Stimulated activated CD4-positive, alpha-beta T cell treated with anti-CD3 and anti-CD28 coated beads, Interleukin-2, amount 100 ng/mL, for 24 hours (primary cell): ENCODE measurements at regions not wholly inside any gene's neighbourhood (a gene's known extent, or its start where the extent isn't known, plus 50 kb on each side); places are given as distances from the start of the nearest gene placed in this dataset.

Experiments
- DNase-seq, 2 donors: peaks; one replicate each; pipeline ENCODE4 v3.0.0-alpha.2; 2020

- no peak for DNase-seq
These were observed 510.4 kb downstream of the TLE4 start for GRCh38 chr9:80082213-80082612.

GRCh38 chr9:80078826-80079225 lies 507.1 kb downstream of the TLE4 start:
- DNase-seq: no peak

- no peak for DNase-seq
These were observed 505.3 kb downstream of the TLE4 start for GRCh38 chr9:80077059-80077458.

GRCh38 chr9:80076162-80076561 lies 504.4 kb downstream of the TLE4 start:
- no peak for DNase-seq

- no peak for DNase-seq
These were observed 502.7 kb downstream of the TLE4 start for GRCh38 chr9:80074439-80074838.

GRCh38 chr9:80072451-80072850 lies 500.7 kb downstream of the TLE4 start:
- no peak for DNase-seq

GRCh38 chr9:80070071-80070742 lies 498.4 kb downstream of the TLE4 start:
- no peak for DNase-seq

- DNase-seq: no peak
These were observed 495.2 kb downstream of the TLE4 start for GRCh38 chr9:80066931-80067330.

- no peak for DNase-seq
These were observed 490.8 kb downstream of the TLE4 start for GRCh38 chr9:80062567-80062966.

GRCh38 chr9:80061940-80062339 lies 490.2 kb downstream of the TLE4 start:
- DNase-seq: no peak

GRCh38 chr9:80061096-80061495 lies 489.3 kb downstream of the TLE4 start:
- no peak for DNase-seq

GRCh38 chr9:80059979-80060378 lies 488.2 kb downstream of the TLE4 start:
- DNase-seq: no peak

- no peak for DNase-seq
These were observed 487.4 kb downstream of the TLE4 start for GRCh38 chr9:80059191-80059590.

- no peak for DNase-seq
These were observed 481.1 kb downstream of the TLE4 start for GRCh38 chr9:80052830-80053229.

- DNase-seq: no peak
These were observed 477.5 kb downstream of the TLE4 start for GRCh38 chr9:80049096-80049782.

- DNase-seq: no peak
These were observed 474.7 kb downstream of the TLE4 start for GRCh38 chr9:80046481-80046880.

GRCh38 chr9:80041821-80042220 lies 470.1 kb downstream of the TLE4 start:
- no peak for DNase-seq

- DNase-seq: no peak
These were observed 468.7 kb downstream of the TLE4 start for GRCh38 chr9:80040457-80040856.

- DNase-seq: no peak
These were observed 459.0 kb downstream of the TLE4 start for GRCh38 chr9:80030801-80031200.

- DNase-seq: no peak
These were observed 456.7 kb downstream of the TLE4 start for GRCh38 chr9:80028501-80028900.

- DNase-seq: no peak
These were observed 454.2 kb downstream of the TLE4 start for GRCh38 chr9:80025796-80026520.

- DNase-seq: no peak
These were observed 453.4 kb downstream of the TLE4 start for GRCh38 chr9:80025131-80025530.

- no peak for DNase-seq
These were observed 448.8 kb downstream of the TLE4 start for GRCh38 chr9:80020530-80020929.

GRCh38 chr9:80020056-80020455 lies 448.3 kb downstream of the TLE4 start:
- DNase-seq: no peak
